Endodermal cell (in vitro differentiated cells): ENCODE measurements at regions not wholly inside any gene's neighbourhood (a gene's known extent, or its start where the extent isn't known, plus 50 kb on each side); places are given as distances from the start of the nearest gene placed in this dataset.

Source experiments
- DNase-seq: peaks from one replicate; pipeline ENCODE4 v3.0.0-alpha.2; 2017
- H3K27ac ChIP-seq: 2 replicates; pipeline ENCODE4 v1.5.1; 2013; ENCODE audit warnings: mild to moderate bottlenecking, low read depth, low read length, moderate library complexity
- H3K27me3 ChIP-seq: 2 replicates; pipeline ENCODE4 v1.6.1; 2013; ENCODE audit warnings: mild to moderate bottlenecking, low read length, moderate library complexity; ENCODE audit not compliant: insufficient read depth, control insufficient read depth, poor library complexity, severe bottlenecking
- H3K36me3 ChIP-seq: 2 replicates; pipeline ENCODE4 v1.7.0; 2013; ENCODE audit warnings: mild to moderate bottlenecking, low read length, moderate library complexity; ENCODE audit not compliant: control insufficient read depth, insufficient read depth
- H3K4me1 ChIP-seq: one replicate; pipeline ENCODE4 v1.7.0; 2013; ENCODE audit warnings: low read length; ENCODE audit not compliant: control insufficient read depth, insufficient read depth
- H3K4me3 ChIP-seq: 2 replicates; pipeline ENCODE4 v1.5.1; 2013; ENCODE audit warnings: mild to moderate bottlenecking, low read length, moderate library complexity
- H3K9ac ChIP-seq: 2 replicates; pipeline ENCODE4 v1.6.1; 2013; ENCODE audit warnings: mild to moderate bottlenecking, low read length, moderate library complexity; ENCODE audit not compliant: poor library complexity, severe bottlenecking; ENCODE audit errors: extremely low read depth
- H3K9me3 ChIP-seq: 2 replicates; pipeline ENCODE4 v1.6.1; 2013; ENCODE audit warnings: mild to moderate bottlenecking, low read length, moderate library complexity; ENCODE audit not compliant: control insufficient read depth
- H3K27ac Mint-ChIP-seq: 2 replicates; pipeline ENCODE4 v1.8.0; 2020; ENCODE audit warnings: mixed read lengths
- H3K27me3 Mint-ChIP-seq: 2 replicates; pipeline ENCODE4 v1.8.0; 2021; ENCODE audit warnings: mild to moderate bottlenecking, mixed read lengths; ENCODE audit not compliant: insufficient read depth
- H3K36me3 Mint-ChIP-seq: 2 replicates; pipeline ENCODE4 v1.8.0; 2020; ENCODE audit warnings: low read depth, mixed read lengths
- H3K4me1 Mint-ChIP-seq: 2 replicates; pipeline ENCODE4 v1.8.0; 2020; ENCODE audit warnings: mixed read lengths
- H3K4me3 Mint-ChIP-seq: 2 replicates; pipeline ENCODE4 v1.8.0; 2020; ENCODE audit warnings: mild to moderate bottlenecking, moderate library complexity, mixed read lengths
- H3K9me3 Mint-ChIP-seq: 2 replicates; pipeline ENCODE4 v1.8.0; 2020; ENCODE audit warnings: mild to moderate bottlenecking, mixed read lengths
- WGBS, 2 experiments: methylation state at CpG; one replicate each; pipeline versions ENCODE4 v1.1.5 to v1.1.7; 2013; ENCODE audit warnings: missing lambda C conversion rate in 2 of 2, mixed read lengths in 1 of 2; ENCODE audit not compliant: insufficient coverage in 1 of 2, insufficient read length in 1 of 2; 5-methylcytosine and 5-hydroxymethylcytosine counted together
- TF ChIP-seq, protein P1 (sequence below): fragments of 200-600 bp; sonication (generic); conservative IDR thresholded peaks from 2 replicates; pipeline ENCODE4 v1.5.0; 2021; ENCODE audit warnings: antibody characterized with exemption, mild to moderate bottlenecking

DNA sequence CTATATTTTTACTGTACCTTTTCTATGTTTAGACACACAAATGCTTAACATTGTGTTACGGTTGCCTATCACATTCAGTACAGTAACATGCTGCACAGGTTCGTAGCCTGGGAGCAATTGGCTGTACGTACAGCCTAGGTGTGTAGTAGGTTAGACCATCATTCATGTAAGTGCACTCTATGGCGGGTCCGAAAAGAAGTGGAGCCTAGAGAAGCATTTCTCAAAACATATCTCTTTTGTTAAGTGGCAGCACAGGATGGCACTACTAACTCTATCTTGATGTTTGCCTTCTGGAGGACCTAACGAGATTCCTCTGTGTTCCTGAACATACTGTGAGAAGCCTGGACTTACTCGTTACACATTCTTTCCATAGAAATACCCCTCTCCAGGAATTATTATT, 132.3 kb upstream of the ADPGK start:
- no peak overlapping the region for H3K4me3 ChIP-seq
- H3K27ac ChIP-seq = no peak overlapping the region
- no peaks in the 10 kb centered on the region for H3K27me3 ChIP-seq
- TF ChIP-seq, protein P1, sequence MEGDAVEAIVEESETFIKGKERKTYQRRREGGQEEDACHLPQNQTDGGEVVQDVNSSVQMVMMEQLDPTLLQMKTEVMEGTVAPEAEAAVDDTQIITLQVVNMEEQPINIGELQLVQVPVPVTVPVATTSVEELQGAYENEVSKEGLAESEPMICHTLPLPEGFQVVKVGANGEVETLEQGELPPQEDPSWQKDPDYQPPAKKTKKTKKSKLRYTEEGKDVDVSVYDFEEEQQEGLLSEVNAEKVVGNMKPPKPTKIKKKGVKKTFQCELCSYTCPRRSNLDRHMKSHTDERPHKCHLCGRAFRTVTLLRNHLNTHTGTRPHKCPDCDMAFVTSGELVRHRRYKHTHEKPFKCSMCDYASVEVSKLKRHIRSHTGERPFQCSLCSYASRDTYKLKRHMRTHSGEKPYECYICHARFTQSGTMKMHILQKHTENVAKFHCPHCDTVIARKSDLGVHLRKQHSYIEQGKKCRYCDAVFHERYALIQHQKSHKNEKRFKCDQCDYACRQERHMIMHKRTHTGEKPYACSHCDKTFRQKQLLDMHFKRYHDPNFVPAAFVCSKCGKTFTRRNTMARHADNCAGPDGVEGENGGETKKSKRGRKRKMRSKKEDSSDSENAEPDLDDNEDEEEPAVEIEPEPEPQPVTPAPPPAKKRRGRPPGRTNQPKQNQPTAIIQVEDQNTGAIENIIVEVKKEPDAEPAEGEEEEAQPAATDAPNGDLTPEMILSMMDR = no peak
- H3K4me1 ChIP-seq = no peaks in the 10 kb centered on the region
- Mint-ChIP-seq H3K4me1 (no peaks in the 10 kb centered on the region), H3K27me3 (peaks cover 3% of the 10 kb centered on the region), H3K9me3 (no peaks in the 10 kb centered on the region), H3K36me3 (no peaks in the 10 kb centered on the region), H3K27ac (no peak overlapping the region), H3K4me3 (no peak overlapping the region)
- no peaks in the 10 kb centered on the region for H3K9me3 ChIP-seq
- no peak for DNase-seq
- 75 to 78% methylated on average over 4 to 7 of the region's 7 CpGs for WGBS, 2 experiments
- H3K36me3 ChIP-seq = no peaks in the 10 kb centered on the region
- H3K9ac ChIP-seq = no peak overlapping the region

- Mint-ChIP-seq H3K27me3 (peaks cover 3% of the 10 kb centered on the region), H3K27ac (no peak overlapping the region), H3K4me3 (no peak overlapping the region), H3K9me3 (no peaks in the 10 kb centered on the region), H3K36me3 (no peaks in the 10 kb centered on the region), H3K4me1 (no peaks in the 10 kb centered on the region)
- H3K4me1 ChIP-seq = no peaks in the 10 kb centered on the region
- 87 to 94% methylated on average over 2 of the region's 2 CpGs for WGBS, 2 experiments
- no peak overlapping the region for H3K27ac ChIP-seq
- TF ChIP-seq, protein P1 = no peak
- DNase-seq = no peak
- no peak overlapping the region for H3K9ac ChIP-seq
- no peaks in the 10 kb centered on the region for H3K9me3 ChIP-seq
- H3K27me3 ChIP-seq = no peaks in the 10 kb centered on the region
- H3K36me3 ChIP-seq = no peaks in the 10 kb centered on the region
- H3K4me3 ChIP-seq = no peak overlapping the region
These were observed 129.4 kb upstream of the ADPGK start for GRCh38 chr15:72912996-72913395.

DNA sequence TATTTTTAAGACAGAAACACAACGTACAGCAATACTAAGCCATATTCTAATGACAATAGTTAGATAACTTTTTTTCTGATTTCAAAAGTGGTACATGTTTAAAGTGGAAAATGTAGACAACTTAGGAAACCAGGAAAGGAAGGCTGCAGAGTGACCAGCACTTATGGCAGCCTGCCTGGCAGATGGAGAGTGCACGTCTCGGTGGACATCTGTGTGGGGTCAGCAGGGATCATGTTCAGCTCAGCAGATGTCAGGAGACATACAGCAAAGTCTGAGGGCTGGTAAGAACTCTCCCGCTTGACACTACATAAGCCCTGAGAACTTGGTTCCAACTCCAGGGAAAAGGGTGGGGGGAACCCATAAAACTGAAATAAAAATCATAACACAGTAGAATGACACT, 128.6 kb upstream of the ADPGK start:
- Mint-ChIP-seq H3K27me3 (peaks cover 3% of the 10 kb centered on the region), H3K4me3 (no peak overlapping the region), H3K27ac (no peak overlapping the region), H3K4me1 (no peaks in the 10 kb centered on the region), H3K36me3 (no peaks in the 10 kb centered on the region), H3K9me3 (no peaks in the 10 kb centered on the region)
- TF ChIP-seq, protein P1 = no peak
- Histone ChIP-seq H3K27ac (no peak overlapping the region), H3K9ac (no peak overlapping the region), H3K4me3 (no peak overlapping the region), H3K4me1 (no peaks in the 10 kb centered on the region), H3K36me3 (no peaks in the 10 kb centered on the region), H3K9me3 (no peaks in the 10 kb centered on the region), H3K27me3 (no peaks in the 10 kb centered on the region)
- WGBS, 2 experiments = 67 to 71% methylated on average over 3 to 4 of the region's 4 CpGs
- no peak for DNase-seq
